Activated T-cell treated with anti-CD3 and anti-CD28 coated beads, Interleukin-2, amount 50 U/mL, for 24 hours (primary cell): ENCODE measurements at regions not wholly inside any gene's neighbourhood (a gene's known extent, or its start where the extent isn't known, plus 50 kb on each side); places are given as distances from the start of the nearest gene placed in this dataset.

Source experiments
- DNase-seq: peaks from one replicate; pipeline ENCODE4 v3.0.0-alpha.2; 2020
- H3K27ac Mint-ChIP-seq: 2 replicates; pipeline ENCODE4 v1.8.0; 2020; ENCODE audit warnings: mild to moderate bottlenecking, mixed read lengths
- H3K27me3 Mint-ChIP-seq: 2 replicates; pipeline ENCODE4 v1.8.0; 2020; ENCODE audit warnings: mixed read lengths
- H3K36me3 Mint-ChIP-seq: 2 replicates; pipeline ENCODE4 v1.8.0; 2020; ENCODE audit warnings: low read depth, mixed read lengths
- H3K4me1 Mint-ChIP-seq: 2 replicates; pipeline ENCODE4 v1.8.0; 2020; ENCODE audit warnings: low read depth, mixed read lengths
- H3K4me3 Mint-ChIP-seq: 2 replicates; pipeline ENCODE4 v1.8.0; 2020; ENCODE audit warnings: mild to moderate bottlenecking, moderate library complexity, mixed read lengths
- H3K9me3 Mint-ChIP-seq: 2 replicates; pipeline ENCODE4 v1.8.0; 2020; ENCODE audit warnings: mixed read lengths

DNA sequence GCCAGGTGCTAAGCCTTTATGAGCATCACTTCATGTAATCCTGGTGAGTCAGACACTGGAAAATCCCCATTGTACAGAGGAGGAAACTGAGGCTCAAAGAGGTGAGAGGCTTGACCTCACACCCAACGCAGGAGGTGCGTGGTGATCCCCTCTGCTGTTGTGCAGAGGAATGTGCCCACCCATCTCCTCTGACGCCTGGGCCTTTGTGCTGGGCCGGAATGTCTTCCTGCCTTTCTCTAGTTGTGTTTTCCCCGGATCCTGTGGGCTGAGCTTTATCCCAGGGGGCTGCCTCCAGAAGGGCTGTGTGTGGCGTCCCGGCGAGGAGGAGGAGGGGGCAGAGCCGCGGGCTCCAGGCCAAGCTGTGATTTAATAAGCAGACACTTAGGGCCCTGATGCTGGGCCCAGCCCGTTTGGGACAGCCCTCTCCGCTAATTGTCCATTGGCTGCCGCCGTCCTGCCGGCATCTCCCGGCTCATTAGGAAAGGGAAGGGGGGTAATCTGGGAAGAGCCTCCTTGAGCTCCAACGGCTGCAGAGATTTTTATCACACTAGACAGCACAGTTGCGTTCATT lies 653.6 kb downstream of the MED13L start:
- no peak for DNase-seq
- Mint-ChIP-seq H3K27me3 (peaks cover 8% of the 10 kb centered on the region), H3K4me1 (no peaks in the 10 kb centered on the region), H3K9me3 (peaks cover 8% of the 10 kb centered on the region), H3K36me3 (no peaks in the 10 kb centered on the region), H3K27ac (no peak overlapping the region), H3K4me3 (no peak overlapping the region)

DNA sequence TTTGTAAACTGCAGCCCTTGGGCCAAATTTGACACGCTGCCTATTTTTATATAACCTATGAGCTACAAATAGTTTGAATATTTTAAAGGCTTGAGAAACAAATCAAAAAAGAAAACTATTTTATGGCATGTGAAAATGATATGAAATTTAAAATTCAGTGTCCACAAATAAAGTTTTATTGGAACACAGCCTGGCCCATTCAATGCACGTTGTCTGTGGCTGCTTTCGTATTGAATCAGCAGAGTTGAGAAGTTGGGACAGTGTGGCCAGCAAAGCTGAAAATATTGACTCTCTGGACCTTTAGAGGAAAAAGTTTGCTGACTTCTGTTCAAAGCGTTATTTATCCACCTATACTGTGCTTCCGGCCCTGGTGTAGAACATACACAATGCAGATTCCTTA lies 654.2 kb downstream of the MED13L start:
- no peak overlapping the region for H3K27ac Mint-ChIP-seq
- no peaks in the 10 kb centered on the region for H3K4me1 Mint-ChIP-seq
- H3K9me3 Mint-ChIP-seq = peaks cover 9% of the 10 kb centered on the region
- H3K36me3 Mint-ChIP-seq = no peaks in the 10 kb centered on the region
- no peak overlapping the region for H3K4me3 Mint-ChIP-seq
- peaks cover 8% of the 10 kb centered on the region for H3K27me3 Mint-ChIP-seq
- no peak for DNase-seq

DNA sequence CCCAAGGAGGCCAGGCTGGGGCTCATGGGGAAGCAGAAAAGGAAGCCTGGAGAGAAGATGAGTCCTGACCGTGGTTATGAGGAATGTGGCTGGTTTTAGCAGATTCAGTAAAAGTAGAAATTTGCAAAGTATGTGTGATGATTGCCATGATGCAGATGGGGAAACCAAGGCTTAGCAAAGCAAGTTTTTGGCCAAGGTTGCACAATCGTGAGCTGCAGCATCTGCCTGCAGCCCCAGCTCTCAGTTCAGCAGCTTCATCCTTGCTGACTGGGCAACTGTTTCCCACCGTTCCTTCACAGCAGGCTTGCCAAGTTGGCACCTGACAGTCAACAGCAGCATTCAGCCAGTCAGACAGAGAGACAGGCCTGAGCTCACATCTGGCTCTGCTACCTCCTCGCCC lies 656.7 kb downstream of the MED13L start:
- H3K9me3 Mint-ChIP-seq = peaks cover 14% of the 10 kb centered on the region
- peaks cover 8% of the 10 kb centered on the region for H3K27me3 Mint-ChIP-seq
- no peak for DNase-seq
- H3K4me1 Mint-ChIP-seq = no peaks in the 10 kb centered on the region
- H3K4me3 Mint-ChIP-seq = no peak overlapping the region
- no peaks in the 10 kb centered on the region for H3K36me3 Mint-ChIP-seq
- no peak overlapping the region for H3K27ac Mint-ChIP-seq

DNA sequence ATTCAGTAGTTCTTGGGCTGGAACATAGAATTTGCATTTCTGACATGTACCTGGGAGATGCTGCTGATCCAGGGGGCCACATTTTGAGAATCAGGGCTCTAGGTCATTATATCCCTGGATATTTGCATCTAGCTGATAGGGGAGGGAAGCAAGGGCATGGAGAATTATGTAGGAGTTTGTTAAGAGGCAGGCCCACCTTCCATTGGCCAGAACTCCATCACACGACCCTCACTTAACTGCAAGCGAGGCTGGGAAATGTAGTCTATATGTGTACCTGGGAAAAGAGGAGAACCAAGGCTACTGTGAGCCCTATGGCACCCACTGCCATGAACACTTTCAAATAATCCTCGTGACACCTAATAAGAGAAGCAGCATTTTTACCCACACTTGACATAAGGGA lies 657.6 kb downstream of the MED13L start:
- no peak overlapping the region for H3K27ac Mint-ChIP-seq
- peaks cover 8% of the 10 kb centered on the region for H3K27me3 Mint-ChIP-seq

DNA sequence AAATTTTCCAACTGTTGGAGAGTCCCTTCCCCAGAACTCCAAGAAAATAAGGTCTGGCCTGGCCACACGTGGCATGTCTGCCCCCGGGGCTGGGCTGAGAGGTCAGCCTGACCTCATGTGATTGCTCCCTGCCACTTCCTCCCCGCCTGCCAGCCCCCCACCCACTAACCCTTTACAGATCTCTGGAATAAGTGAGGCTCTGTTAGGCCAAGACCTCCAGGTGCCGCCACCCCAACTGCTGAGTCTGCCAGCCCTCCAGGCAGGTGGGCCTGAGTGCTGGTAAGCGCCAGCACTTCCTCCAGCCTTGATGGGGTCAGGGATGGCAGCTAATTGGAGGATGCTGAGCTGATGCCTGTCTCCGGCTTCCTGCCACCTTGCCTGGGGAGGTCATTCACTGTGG lies 658.4 kb downstream of the MED13L start:
- Mint-ChIP-seq H3K4me3 (no peak overlapping the region), H3K36me3 (no peaks in the 10 kb centered on the region), H3K27me3 (peaks cover 7% of the 10 kb centered on the region), H3K9me3 (peaks cover 8% of the 10 kb centered on the region), H3K27ac (no peak overlapping the region), H3K4me1 (no peaks in the 10 kb centered on the region)
- no peak for DNase-seq

More for the DNA sequence above, 657.6 kb downstream of the MED13L start:
- no peak overlapping the region for H3K4me3 Mint-ChIP-seq
- H3K4me1 Mint-ChIP-seq = no peaks in the 10 kb centered on the region
- peaks cover 10% of the 10 kb centered on the region for H3K9me3 Mint-ChIP-seq
- no peak for DNase-seq
- no peaks in the 10 kb centered on the region for H3K36me3 Mint-ChIP-seq

DNA sequence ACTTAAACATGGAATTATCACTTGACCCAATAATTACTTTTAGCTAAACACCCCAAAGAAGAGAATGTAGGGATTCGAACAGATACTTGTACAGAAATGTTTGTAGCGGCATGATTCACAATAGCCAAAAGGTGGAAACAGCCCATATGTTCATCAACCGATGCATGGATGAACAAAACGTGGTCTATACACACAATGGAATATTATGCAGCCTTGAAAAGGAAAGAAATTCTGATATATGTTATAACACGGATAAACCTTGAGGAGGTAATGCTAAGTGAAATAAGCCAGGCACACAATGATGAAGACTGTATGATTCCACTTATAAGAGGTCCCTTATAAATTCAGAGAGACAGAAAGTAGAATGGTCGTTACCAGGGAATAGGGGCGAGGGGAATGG lies 659.4 kb downstream of the MED13L start:
- Mint-ChIP-seq H3K36me3 (no peaks in the 10 kb centered on the region), H3K9me3 (peaks cover 8% of the 10 kb centered on the region), H3K27ac (no peak overlapping the region), H3K4me1 (no peaks in the 10 kb centered on the region), H3K27me3 (no peaks in the 10 kb centered on the region), H3K4me3 (no peak overlapping the region)
- no peak for DNase-seq

DNA sequence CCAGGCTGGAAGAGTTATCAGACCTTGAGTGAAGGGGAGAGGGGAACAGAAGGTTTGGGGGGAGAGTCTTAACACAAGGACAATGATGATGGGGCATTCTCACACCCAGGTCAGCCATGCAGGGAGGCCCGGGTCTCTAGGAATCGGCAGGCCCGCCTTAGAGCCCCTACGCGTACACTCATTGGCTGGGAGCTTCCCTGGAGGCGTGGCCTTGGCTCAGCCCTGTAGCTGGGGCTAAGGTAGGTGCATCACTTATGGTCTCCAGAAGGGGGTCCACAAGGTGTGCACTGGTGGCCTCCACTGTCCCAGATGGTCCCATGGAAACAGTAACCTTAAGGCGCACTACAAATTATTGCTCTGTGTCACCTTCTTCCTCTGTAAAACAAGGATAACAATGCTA lies 660.1 kb downstream of the MED13L start:
- no peak for DNase-seq
- Mint-ChIP-seq H3K4me1 (no peaks in the 10 kb centered on the region), H3K27me3 (no peaks in the 10 kb centered on the region), H3K4me3 (no peak overlapping the region), H3K9me3 (peaks cover 8% of the 10 kb centered on the region), H3K36me3 (no peaks in the 10 kb centered on the region), H3K27ac (no peak overlapping the region)

DNA sequence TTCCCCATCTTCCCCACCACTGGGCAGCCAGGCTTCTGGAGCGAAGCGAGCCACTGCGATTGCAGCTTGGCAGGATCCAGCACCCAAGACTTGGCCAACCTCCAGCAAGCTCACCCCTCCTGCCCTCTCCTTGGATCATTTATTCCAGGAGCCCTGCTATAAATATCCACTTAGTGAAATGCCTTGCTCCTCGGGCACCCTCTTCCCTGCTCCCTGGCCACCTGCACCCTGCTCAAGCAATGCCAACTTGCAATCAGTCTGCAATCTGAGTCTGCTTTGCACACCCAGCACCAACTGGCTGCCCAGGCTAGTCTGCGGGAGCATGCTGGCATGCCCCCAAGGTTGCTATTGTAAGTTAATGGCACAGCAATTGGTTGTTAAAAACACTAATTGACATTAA lies 666.0 kb downstream of the MED13L start:
- no peaks in the 10 kb centered on the region for H3K4me1 Mint-ChIP-seq
- no peak overlapping the region for H3K4me3 Mint-ChIP-seq
- DNase-seq = no peak
- no peak overlapping the region for H3K27ac Mint-ChIP-seq
- H3K9me3 Mint-ChIP-seq = no peaks in the 10 kb centered on the region
- H3K27me3 Mint-ChIP-seq = no peaks in the 10 kb centered on the region
- H3K36me3 Mint-ChIP-seq = no peaks in the 10 kb centered on the region

DNA sequence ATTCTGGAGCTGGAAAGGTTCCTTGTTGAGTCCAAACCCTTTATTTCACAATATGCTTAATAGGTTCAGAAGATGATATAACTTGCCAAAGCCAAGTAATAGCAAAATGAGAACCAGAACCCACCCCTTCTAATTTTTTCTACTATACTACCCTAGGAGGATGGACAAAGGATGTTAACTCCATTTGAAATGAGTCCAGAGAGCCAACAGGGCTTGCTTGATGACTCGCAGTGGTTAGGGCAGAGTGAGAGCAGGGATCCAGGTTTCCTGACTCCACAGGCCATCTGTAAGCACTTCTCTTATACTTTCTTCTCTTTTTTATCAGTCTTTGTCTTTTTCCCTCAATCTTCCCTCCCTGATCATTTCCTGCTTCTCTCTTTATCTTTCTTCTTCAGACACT lies 668.1 kb downstream of the MED13L start:
- Mint-ChIP-seq H3K36me3 (no peaks in the 10 kb centered on the region), H3K4me1 (no peaks in the 10 kb centered on the region), H3K4me3 (no peak overlapping the region), H3K27ac (no peak overlapping the region), H3K9me3 (no peaks in the 10 kb centered on the region), H3K27me3 (peaks cover 5% of the 10 kb centered on the region)
- DNase-seq = no peak

DNA sequence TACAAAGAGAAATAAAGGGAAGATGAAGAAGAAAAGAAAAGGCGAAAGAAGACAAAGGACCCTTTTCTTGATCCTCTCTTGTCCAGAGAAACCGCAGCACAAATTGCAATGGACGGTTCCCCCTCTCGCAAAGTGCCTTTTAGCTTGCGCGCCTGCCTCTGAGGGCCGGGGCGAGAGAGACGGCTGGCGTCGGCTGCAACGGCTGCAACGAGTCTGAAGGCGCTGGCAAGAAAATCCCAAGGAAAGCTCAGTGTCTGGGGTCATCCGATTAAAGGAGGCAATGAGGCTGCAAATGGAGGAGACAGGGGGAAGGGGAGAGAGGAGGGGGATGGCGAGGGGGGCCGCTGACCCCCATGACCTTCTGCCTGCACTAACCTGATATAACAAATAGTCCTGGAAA lies 671.5 kb downstream of the MED13L start:
- no peak for DNase-seq
- H3K36me3 Mint-ChIP-seq = no peaks in the 10 kb centered on the region
- H3K4me1 Mint-ChIP-seq = no peaks in the 10 kb centered on the region
- peaks cover 10% of the 10 kb centered on the region for H3K27me3 Mint-ChIP-seq
- H3K27ac Mint-ChIP-seq = no peak overlapping the region
- no peak overlapping the region for H3K4me3 Mint-ChIP-seq
- H3K9me3 Mint-ChIP-seq = no peaks in the 10 kb centered on the region

DNA sequence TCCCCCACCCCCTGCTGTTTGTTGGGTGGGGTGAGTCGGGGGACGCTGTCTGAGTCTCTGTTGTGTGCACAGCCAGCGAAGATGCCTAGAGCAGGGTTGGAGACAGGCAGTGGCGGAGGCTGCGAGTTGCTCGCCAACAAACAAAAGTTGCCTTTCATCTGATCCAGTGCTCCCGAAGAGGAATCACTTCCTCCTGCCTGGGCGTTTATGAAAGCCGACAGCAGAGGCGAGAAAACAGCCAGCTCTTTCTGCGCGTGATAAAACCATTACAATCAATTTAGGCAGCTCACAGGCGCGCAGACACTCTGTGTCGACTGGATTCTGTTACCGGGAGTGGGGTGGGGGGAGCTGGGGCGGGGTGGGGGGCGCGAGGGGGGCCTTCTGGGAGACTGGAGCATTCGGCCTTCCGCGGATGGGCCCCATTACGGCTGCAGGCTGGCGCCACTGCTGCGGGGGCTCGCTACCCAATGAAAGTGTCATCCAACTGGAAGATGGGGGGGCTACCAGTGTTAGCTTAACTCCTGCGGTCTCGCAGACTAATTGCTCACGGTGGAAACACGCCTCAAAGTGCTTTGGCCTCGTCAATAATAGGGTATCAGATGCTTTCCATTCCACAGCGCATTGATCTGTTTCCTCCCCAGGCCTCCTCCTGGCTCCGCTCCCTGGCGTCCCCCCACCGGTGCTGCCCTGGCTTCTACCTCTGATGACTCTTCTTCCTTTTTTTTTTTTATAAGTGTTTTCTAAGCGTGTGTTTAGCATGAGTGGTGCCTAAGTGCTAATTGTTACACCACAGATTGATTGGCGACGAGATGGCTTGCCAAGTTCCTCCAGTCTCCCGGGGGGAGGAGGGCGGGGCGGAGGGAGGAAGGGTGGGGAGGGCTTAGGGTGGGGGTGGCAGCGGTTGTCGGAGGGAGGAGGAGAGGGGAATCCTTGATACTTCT lies 678.4 kb downstream of the MED13L start:
- no peaks in the 10 kb centered on the region for H3K36me3 Mint-ChIP-seq
- H3K27ac Mint-ChIP-seq = no peak overlapping the region
- H3K27me3 Mint-ChIP-seq = peaks cover 35% of the 10 kb centered on the region
- H3K4me3 Mint-ChIP-seq = no peak overlapping the region
- peaks cover 9% of the 10 kb centered on the region for H3K9me3 Mint-ChIP-seq
- no peaks in the 10 kb centered on the region for H3K4me1 Mint-ChIP-seq
- DNase-seq = no peak

DNA sequence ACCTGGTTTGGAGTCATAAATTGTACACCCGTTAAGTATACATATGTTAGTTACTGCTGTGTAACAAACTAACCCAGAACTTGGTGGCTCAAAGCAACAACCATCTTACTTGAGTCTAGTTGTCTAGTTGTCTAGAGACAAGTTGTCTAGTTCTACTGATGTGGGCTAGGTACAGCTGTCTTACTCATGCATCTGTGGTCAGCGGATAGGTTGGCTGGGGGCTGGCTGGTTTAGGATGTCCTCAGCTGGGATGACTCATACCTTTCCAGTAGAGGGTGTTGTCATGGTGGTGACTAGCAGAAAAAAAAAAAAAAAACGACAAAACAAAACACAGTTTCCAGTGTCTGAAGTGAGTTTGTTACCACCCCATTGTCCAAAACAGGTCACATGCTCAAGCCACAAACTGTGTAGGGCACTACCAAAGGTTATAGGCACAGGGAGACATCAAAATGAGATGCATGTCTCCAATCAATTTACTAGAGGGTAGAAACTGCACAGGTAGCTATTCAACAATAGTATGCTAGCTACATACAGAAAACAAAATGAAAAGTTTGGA lies 680.3 kb downstream of the MED13L start:
- Mint-ChIP-seq H3K4me3 (no peak overlapping the region), H3K36me3 (no peaks in the 10 kb centered on the region), H3K4me1 (no peaks in the 10 kb centered on the region), H3K27me3 (peaks cover 30% of the 10 kb centered on the region), H3K27ac (no peak overlapping the region), H3K9me3 (peaks cover 9% of the 10 kb centered on the region)
- DNase-seq = no peak

DNA sequence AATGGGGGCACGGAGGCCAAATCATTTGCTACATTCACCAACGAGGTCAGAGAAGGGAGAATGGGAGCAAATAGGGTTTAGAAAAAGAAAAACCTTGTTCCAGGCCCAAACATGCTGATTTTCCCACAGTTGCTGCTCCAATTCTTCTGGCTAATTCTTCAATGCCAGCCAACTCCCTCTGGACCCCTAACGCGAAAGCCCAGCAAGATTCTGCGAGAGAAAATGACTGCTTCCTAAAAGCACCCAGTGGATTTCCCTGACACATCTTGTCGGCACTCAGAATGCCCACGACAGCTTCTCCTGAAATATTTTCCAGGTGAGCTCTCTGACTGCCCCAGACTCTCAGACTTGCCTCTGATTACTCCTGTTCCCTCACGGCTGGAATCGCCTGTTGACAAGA lies 689.4 kb downstream of the MED13L start:
- DNase-seq = no peak
- Mint-ChIP-seq H3K27ac (no peak overlapping the region), H3K27me3 (peaks cover 6% of the 10 kb centered on the region), H3K9me3 (peaks cover 11% of the 10 kb centered on the region), H3K4me1 (no peaks in the 10 kb centered on the region), H3K36me3 (no peaks in the 10 kb centered on the region), H3K4me3 (no peak overlapping the region)

DNA sequence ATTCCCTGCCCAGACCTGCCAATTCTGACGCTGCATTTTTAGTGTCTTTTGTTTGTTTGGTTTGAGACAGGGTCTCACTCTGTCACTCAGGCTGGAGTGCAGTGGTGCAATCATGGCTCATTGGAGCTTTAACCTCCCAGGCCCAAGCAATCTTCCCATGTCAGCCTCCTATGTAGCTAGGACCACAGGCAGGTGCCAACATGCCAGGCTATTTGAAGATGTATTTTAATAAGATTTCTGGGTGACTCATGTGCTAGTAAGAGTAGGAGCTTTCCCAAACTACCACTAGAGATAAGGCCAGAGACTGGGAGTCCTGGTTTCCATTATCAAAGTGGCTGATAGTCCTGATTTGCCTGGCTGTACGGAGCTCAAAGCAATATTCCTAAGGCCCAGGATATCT lies 693.3 kb downstream of the MED13L start:
- Mint-ChIP-seq H3K27ac (no peak overlapping the region), H3K27me3 (peaks cover 6% of the 10 kb centered on the region), H3K4me3 (no peak overlapping the region), H3K36me3 (no peaks in the 10 kb centered on the region), H3K9me3 (peaks cover 9% of the 10 kb centered on the region), H3K4me1 (no peaks in the 10 kb centered on the region)
- no peak for DNase-seq

DNA sequence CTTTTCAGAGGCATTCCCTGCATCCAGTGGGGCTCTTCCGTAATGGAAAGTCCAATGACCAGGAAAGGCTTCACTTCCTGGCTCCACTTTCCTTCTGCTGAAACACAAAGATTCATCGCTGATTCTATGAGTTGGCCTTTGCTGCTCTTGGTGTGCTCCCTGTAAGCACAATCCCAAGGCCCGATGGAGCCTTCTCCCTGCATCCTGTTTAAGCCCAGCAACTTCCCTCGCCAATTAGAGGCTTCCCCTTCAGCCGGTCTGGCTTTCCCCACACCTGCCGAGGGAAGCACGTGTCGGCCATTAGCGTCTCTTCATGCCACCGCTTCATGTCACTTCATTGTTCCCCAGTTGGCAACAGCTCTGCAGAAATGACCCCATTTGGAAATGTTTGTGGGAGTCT lies 693.9 kb downstream of the MED13L start:
- Mint-ChIP-seq H3K36me3 (no peaks in the 10 kb centered on the region), H3K27me3 (peaks cover 6% of the 10 kb centered on the region), H3K4me3 (no peak overlapping the region), H3K27ac (no peak overlapping the region), H3K9me3 (peaks cover 8% of the 10 kb centered on the region), H3K4me1 (no peaks in the 10 kb centered on the region)
- DNase-seq = no peak
